PC-9 (cell line): ENCODE measurements at regions not wholly inside any gene's neighbourhood (a gene's known extent, or its start where the extent isn't known, plus 50 kb on each side); places are given as distances from the start of the nearest gene placed in this dataset.

Source experiments
- CTCF ChIP-seq: fragments of 200-600 bp; sonication (generic); conservative IDR thresholded peaks from 2 replicates; pipeline ENCODE4 v1.6.1; 2017; ENCODE audit warnings: mixed run types, antibody characterized with exemption, mild to moderate bottlenecking, moderate library complexity
- EZH2 ChIP-seq: fragments of 200-600 bp; sonication (generic); IDR thresholded peaks from 2 replicates; pipeline ENCODE4 v1.8.0; 2017; ENCODE audit warnings: antibody characterized with exemption, low read depth

DNA sequence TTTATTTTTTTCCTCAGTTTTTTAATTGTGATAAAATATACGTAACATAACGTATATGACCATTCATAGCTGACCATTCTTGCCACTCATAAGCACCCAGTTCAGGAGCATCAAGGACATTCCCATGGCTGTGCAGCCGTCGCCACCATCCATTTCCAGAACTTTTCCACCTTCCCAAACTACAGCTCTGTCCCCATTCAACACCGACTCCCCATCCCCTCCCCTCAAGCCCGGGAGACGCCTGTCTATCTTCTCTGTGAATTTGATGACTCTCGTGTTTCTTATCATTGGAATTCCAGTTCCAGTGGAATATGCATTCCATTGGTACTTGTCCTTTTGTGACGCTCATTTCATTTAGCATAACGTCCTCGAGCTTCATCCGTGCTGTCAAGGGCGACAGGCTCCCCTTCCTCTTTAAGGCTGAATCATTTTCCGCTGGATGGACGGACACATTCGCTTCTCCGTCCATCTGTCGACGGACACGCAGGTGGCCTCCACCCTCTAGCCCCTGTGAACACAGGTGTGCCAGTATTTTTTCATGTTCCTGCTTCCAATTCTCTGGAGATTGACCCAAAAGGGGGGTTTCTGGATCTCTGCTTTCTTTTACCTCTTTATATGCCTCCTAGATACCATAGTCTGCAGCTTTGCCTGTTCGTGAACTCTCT is 88.1 kb downstream of the YTHDF1 start:
- TF ChIP-seq CTCF = no peak
- no peak for TF ChIP-seq EZH2
